CD14-positive monocyte (primary cell): ENCODE measurements at regions not wholly inside any gene's neighbourhood (a gene's known extent, or its start where the extent isn't known, plus 50 kb on each side); places are given as distances from the start of the nearest gene placed in this dataset.

Experiments used
- DNase-seq, 3 donors: peaks; one replicate each; pipeline ENCODE4 v3.0.0-alpha.2; 2011 to 2022
- H2AFZ ChIP-seq: 2 replicates; pipeline ENCODE4 v1.6.0; 2012; ENCODE audit warnings: mild to moderate bottlenecking, low read depth, low read length, inconsistent platforms; ENCODE audit not compliant: insufficient read depth, poor library complexity, severe bottlenecking
- H3K27ac ChIP-seq, 2 donors: 1 replicate in 1 of 2; 2 replicates in 1 of 2; pipeline ENCODE4 v1.5.1; 2012 to 2013; ENCODE audit warnings: low read length in 2 of 2, control low read depth in 1 of 2, inconsistent platforms in 1 of 2, low read depth in 1 of 2, mild to moderate bottlenecking in 1 of 2
- H3K27me3 ChIP-seq, 2 donors: one replicate each; pipeline versions ENCODE4 v1.6.0 to v1.6.1; 2011 to 2013; ENCODE audit warnings: low read length in 2 of 2; ENCODE audit not compliant: control insufficient read depth in 2 of 2, insufficient read depth in 2 of 2
- H3K36me3 ChIP-seq, 2 donors: replicated peaks in 1 of 2; 1 replicate in 1 of 2; 2 replicates in 1 of 2; pipeline versions ENCODE4 v1.5.1 to v1.6.1; 2012 to 2013; ENCODE audit warnings: low read length in 2 of 2, control low read depth in 1 of 2, inconsistent platforms in 1 of 2, mild to moderate bottlenecking in 1 of 2; ENCODE audit not compliant: insufficient read depth in 2 of 2, control insufficient read depth in 1 of 2
- H3K4me1 ChIP-seq, 2 donors: 1 replicate in 1 of 2; 2 replicates in 1 of 2; pipeline versions ENCODE4 v1.5.1 to v1.6.1; 2012 to 2013; ENCODE audit warnings: low read length in 2 of 2, control low read depth in 1 of 2, inconsistent platforms in 1 of 2, mild to moderate bottlenecking in 1 of 2, moderate library complexity in 1 of 2; ENCODE audit not compliant: insufficient read depth in 2 of 2, control insufficient read depth in 1 of 2
- H3K4me2 ChIP-seq: replicated peaks from 2 replicates; pipeline ENCODE3; 2012; ENCODE audit warnings: low read length, moderate library complexity, mild to moderate bottlenecking; ENCODE audit not compliant: poor library complexity, severe bottlenecking; ENCODE audit errors: extremely low read depth
- H3K4me3 ChIP-seq, 3 experiments: fragments of 200-600 bp in 1 of 3; sonication (generic) in 1 of 3; replicated peaks in 1 of 3; 1 replicate in 2 of 3; 2 replicates in 1 of 3; pipeline ENCODE4 v1.5.1; 2011 to 2013; ENCODE audit warnings: low read length in 3 of 3, mild to moderate bottlenecking in 3 of 3, control low read depth in 2 of 3, low read depth in 2 of 3, inconsistent platforms in 1 of 3, moderate library complexity in 1 of 3
- H3K79me2 ChIP-seq: 2 replicates; pipeline ENCODE4 v1.6.0; 2012; ENCODE audit warnings: mild to moderate bottlenecking, control low read depth, inconsistent platforms, low read length, moderate library complexity; ENCODE audit not compliant: insufficient read depth
- H3K9ac ChIP-seq: 2 replicates; pipeline ENCODE4 v1.6.0; 2017; ENCODE audit warnings: low read length, mild to moderate bottlenecking; ENCODE audit not compliant: insufficient read depth, poor library complexity, severe bottlenecking
- H3K9me3 ChIP-seq, 2 donors: replicated peaks in 1 of 2; 1 replicate in 1 of 2; 2 replicates in 1 of 2; pipeline versions ENCODE4 v1.5.1 to v1.6.1; 2012 to 2013; ENCODE audit warnings: low read length in 2 of 2, control low read depth in 1 of 2; ENCODE audit not compliant: control insufficient read depth in 1 of 2, insufficient read depth in 1 of 2
- H4K20me1 ChIP-seq: 2 replicates; pipeline ENCODE4 v1.6.0; 2012; ENCODE audit warnings: mild to moderate bottlenecking, low read length, control low read depth, moderate library complexity; ENCODE audit not compliant: insufficient read depth
- H3K27ac Mint-ChIP-seq, 7 donors: one replicate each; pipeline ENCODE4 v1.8.0; 2020; ENCODE audit warnings: mild to moderate bottlenecking in 7 of 7, mixed read lengths in 7 of 7, moderate library complexity in 6 of 7, inconsistent platforms in 2 of 7
- H3K27me3 Mint-ChIP-seq, 3 donors: one replicate each; pipeline ENCODE4 v1.8.0; 2021 to 2022; ENCODE audit warnings: low read depth in 3 of 3, mild to moderate bottlenecking in 3 of 3, mixed read lengths in 3 of 3, moderate library complexity in 3 of 3, inconsistent platforms in 1 of 3
- H3K36me3 Mint-ChIP-seq, 2 donors: one replicate each; pipeline ENCODE4 v1.8.0; 2020; ENCODE audit warnings: mixed read lengths in 2 of 2, inconsistent platforms in 1 of 2, mild to moderate bottlenecking in 1 of 2
- H3K4me1 Mint-ChIP-seq: one replicate; pipeline ENCODE4 v1.8.0; 2020; ENCODE audit warnings: mild to moderate bottlenecking, mixed read lengths
- H3K4me3 Mint-ChIP-seq, 2 donors: one replicate each; pipeline ENCODE4 v1.8.0; 2020; ENCODE audit warnings: mild to moderate bottlenecking in 2 of 2, mixed read lengths in 2 of 2, moderate library complexity in 1 of 2
- H3K9me3 Mint-ChIP-seq, 7 donors: one replicate each; pipeline ENCODE4 v1.8.0; 2020 to 2022; ENCODE audit warnings: mixed read lengths in 7 of 7, mild to moderate bottlenecking in 6 of 7, moderate library complexity in 6 of 7, inconsistent platforms in 2 of 7
- CTCF ChIP-seq: fragments of 200-600 bp; IDR thresholded peaks from one replicate; pipeline ENCODE4 v1.8.0; 2022; ENCODE audit warnings: antibody characterized with exemption, mild to moderate bottlenecking
- intact Hi-C, 2 donors: fragments of 100-400 bp; cut with micrococcal nuclease; formaldehyde crosslinking; loops; one replicate each; pipeline versions ENCODE4 v1.15.0 to v1.15.1; 2023

- intact Hi-C loops: no loop called here
- Histone ChIP-seq H3K27ac (no peak overlapping the region), H3K79me2 (no peaks in the 10 kb centered on the region), H4K20me1 (no peaks in the 10 kb centered on the region), H3K36me3 (no peaks in the 10 kb centered on the region), H3K4me3 (no peak overlapping the region), H2AFZ (no peak overlapping the region), H3K27me3 (no peaks in the 10 kb centered on the region), H3K4me2 (no peak overlapping the region), H3K9ac (no peak overlapping the region), H3K4me1 (no peaks in the 10 kb centered on the region), H3K9me3 (no peaks in the 10 kb centered on the region)
- Mint-ChIP-seq H3K27ac (no peak overlapping the region), H3K4me1 (no peaks in the 10 kb centered on the region), H3K27me3 (peaks cover 0 to 2% (median 0%) of the 10 kb centered on the region in 3 donors), H3K9me3 (peaks cover 0 to 4% (median 0%) of the 10 kb centered on the region in 7 donors), H3K4me3 (no peak overlapping the region), H3K36me3 (no peaks in the 10 kb centered on the region)
- no peak for DNase-seq
- TF ChIP-seq CTCF: no peak
Measured at GRCh38 chr7:46135557-46135956, 214.5 kb upstream of the IGFBP3 start.

- Mint-ChIP-seq H3K27me3 (peaks cover 0 to 2% (median 2%) of the 10 kb centered on the region in 3 donors), H3K4me3 (no peak overlapping the region), H3K9me3 (peaks cover 0 to 4% (median 0%) of the 10 kb centered on the region in 7 donors), H3K4me1 (no peaks in the 10 kb centered on the region), H3K36me3 (no peaks in the 10 kb centered on the region), H3K27ac (no peak overlapping the region)
- no peak overlapping the region for H3K27ac ChIP-seq
- H3K4me1 ChIP-seq: no peaks in the 10 kb centered on the region
- no peak overlapping the region for H3K4me3 ChIP-seq
- no peak overlapping the region for H3K4me2 ChIP-seq
- H4K20me1 ChIP-seq: no peaks in the 10 kb centered on the region
- no peaks in the 10 kb centered on the region for H3K9me3 ChIP-seq
- H3K27me3 ChIP-seq: no peaks in the 10 kb centered on the region
- no peak for TF ChIP-seq CTCF
- H3K9ac ChIP-seq: no peak overlapping the region
- H3K36me3 ChIP-seq: no peaks in the 10 kb centered on the region
- intact Hi-C loops: no loop called here
- H3K79me2 ChIP-seq: no peaks in the 10 kb centered on the region
- H2AFZ ChIP-seq: no peak overlapping the region
- DNase-seq: no peak
Measured at GRCh38 chr7:46134795-46135194, 213.7 kb upstream of the IGFBP3 start.
